HG02981 (cell line): ENCODE measurements at regions not wholly inside any gene's neighbourhood (a gene's known extent, or its start where the extent isn't known, plus 50 kb on each side); places are given as distances from the start of the nearest gene placed in this dataset.

Experiments
- ATAC-seq: cut with Tn5 transposase; IDR thresholded peaks from one replicate; pipeline ENCODE4 v1.9.1; 2021; ENCODE audit warnings: mild to moderate bottlenecking, moderate library complexity; ENCODE audit not compliant: unreplicated experiment

- ATAC-seq: no peak
Measured at GRCh38 chr14:29446971-29447370, 480.7 kb downstream of the PRKD1 start.

GRCh38 chr14:29451941-29452340 is 475.7 kb downstream of the PRKD1 start:
- no peak for ATAC-seq

GRCh38 chr14:29453045-29453444 is 474.6 kb downstream of the PRKD1 start:
- ATAC-seq: no peak

GRCh38 chr14:29454026-29454693 is 473.5 kb downstream of the PRKD1 start:
- no peak for ATAC-seq

- ATAC-seq: no peak
Measured at GRCh38 chr14:29458547-29458946, 469.1 kb downstream of the PRKD1 start.

DNA sequence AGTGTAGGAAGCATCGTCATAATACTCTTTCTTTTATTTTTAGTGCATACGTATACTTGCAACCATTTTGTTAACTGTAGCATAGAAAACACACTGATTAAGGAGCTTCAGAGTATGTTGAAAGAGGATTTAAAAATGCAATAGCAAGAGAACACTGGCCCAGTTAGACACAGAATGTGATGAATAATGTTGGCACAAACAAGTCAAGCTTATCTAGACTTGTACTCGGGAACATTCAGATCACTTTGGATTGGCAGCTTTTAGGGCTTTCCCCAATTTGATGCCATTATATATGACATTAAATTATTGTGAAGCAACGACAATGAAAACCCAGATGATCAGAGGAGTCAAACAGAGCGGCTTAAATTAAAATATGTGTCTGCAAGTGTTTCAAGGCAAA is 468.1 kb downstream of the PRKD1 start:
- no peak for ATAC-seq

- no peak for ATAC-seq
Measured at GRCh38 chr14:29459969-29460560, 467.6 kb downstream of the PRKD1 start.

GRCh38 chr14:29461101-29461500 is 466.5 kb downstream of the PRKD1 start:
- no peak for ATAC-seq

- no peak for ATAC-seq
Measured at GRCh38 chr14:29461506-29461905, 466.1 kb downstream of the PRKD1 start.

- ATAC-seq: no peak
Measured at GRCh38 chr14:29462321-29462720, 465.3 kb downstream of the PRKD1 start.

- no peak for ATAC-seq
Measured at GRCh38 chr14:29462772-29463171, 464.9 kb downstream of the PRKD1 start.

DNA sequence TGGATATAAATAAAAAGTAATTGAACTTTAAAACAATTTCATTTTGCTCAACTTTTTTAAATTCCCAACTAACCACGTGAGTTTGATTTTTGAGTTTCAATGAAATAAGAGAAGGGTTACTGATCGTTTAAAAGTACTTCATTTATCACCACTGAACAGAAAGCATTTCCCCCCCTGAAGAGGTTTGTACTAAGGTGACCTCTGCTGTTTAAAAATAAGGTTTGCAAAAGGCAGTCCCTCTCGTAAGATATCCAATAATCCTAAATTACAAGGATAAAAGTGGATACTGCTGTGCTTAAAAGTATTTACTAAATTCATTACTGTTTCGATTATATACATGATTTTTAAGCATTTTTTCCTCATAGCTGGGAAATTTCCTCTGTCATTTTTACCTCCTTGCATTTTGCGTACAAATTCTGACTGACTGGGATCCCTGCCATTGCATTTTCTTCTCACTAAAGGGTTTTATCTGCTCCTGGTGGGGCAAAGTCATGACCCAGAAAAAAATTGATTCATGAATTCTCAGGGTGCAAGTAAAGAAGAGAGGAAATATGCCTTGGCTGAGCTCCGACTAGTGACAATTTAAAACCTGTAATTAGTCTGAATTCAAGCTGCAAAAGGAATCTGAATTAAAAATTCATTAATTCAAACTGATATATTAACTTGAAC is 463.8 kb downstream of the PRKD1 start:
- ATAC-seq: no peak

- no peak for ATAC-seq
Measured at GRCh38 chr14:29465095-29465494, 462.6 kb downstream of the PRKD1 start.

- ATAC-seq: no peak
Measured at GRCh38 chr14:29475641-29476040, 452.0 kb downstream of the PRKD1 start.

DNA sequence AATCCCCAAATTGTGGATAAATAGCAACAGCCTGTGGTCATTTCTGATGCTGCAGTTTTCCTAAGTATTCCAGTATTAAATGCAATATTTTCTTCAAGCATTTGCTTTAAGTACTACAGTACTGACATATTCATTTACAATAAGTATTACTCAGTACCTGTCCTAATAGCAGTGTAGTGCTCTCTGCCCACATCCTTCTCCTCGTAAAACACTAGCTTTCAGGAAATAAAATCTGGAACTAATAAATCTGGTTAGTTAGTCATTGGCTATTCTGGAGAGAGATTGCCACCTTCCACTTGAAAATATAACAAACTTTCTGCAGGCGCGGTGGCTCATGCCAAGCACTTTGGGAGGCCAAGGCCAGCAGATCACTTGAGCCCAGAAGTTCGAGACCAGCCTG is 441.5 kb downstream of the PRKD1 start:
- no peak for ATAC-seq

DNA sequence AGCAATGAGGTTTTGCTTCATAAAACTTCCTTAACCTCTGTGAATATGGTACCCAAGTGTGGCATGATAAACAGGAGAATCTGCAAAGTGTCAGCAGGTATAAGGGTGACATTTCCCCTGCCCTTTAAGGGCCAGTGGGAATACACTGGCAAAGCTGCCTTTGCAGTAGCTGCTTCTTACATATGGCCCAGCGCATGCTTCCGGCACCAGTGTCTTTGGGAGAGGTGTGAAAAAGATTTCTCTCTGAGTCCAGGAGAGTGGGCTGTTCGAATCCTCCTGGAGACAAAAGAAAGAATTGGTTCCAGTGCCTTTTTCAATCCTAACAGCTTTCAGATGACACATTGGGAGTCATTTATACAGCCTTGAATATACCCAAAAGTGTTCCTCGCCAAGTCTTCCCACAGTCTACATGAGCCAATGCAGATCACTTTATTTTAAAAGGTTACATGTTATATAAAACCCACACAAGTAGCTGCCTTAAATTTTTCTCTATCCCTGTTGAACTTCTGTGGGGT is 437.7 kb downstream of the PRKD1 start:
- ATAC-seq: no peak

- ATAC-seq: no peak
Measured at GRCh38 chr14:29493849-29494248, 433.8 kb downstream of the PRKD1 start.

GRCh38 chr14:29494312-29494711 is 433.3 kb downstream of the PRKD1 start:
- ATAC-seq: no peak

GRCh38 chr14:29503903-29504302 is 423.7 kb downstream of the PRKD1 start:
- no peak for ATAC-seq

DNA sequence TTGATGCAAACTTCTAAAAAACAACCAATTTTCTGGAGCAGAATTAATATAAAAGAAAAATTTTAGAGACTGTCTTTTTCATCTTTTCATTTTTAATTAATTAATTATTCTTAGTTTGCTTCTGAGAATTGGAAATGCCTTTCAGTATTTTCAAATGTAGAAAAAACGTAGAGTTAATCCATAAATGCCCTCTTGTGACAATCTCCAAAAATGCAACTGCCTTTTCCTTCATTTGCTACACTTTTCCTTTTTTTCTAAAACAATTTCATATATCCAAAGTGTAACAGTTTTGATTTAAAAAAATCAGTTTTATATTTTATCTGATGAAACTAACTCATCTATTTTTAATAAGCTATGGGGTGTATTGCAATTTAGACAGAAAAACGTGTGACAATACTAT is 409.3 kb downstream of the PRKD1 start:
- no peak for ATAC-seq

DNA sequence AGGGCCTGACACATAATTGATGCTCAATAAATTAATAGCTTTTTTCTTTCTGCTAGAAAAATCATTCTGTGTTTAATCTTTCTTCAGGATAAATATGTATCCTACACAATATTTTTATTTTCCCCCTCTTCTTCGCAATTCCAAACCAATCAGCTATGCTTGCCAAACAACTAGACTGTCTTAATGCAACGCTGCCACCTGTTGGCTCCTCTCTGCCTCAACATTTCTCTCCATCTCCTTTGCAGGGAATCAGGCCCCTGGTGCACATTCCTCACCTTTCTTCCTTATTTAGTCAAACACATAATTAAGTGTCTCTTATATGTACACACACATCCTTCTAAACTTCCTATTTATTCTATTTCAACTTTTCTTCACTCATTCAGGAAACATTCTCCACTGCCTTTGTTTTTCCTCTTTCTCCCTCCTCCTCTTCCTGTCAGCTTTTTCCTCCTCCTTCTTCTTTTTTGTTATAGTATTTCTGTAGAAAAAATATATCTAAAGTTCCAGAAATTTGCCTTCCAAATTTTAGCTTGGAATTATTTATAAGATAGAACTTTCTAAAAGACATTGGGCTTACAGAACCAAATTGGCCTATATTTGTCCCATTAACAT is 406.0 kb downstream of the PRKD1 start:
- ATAC-seq: no peak
